ENCODE measurements at regions not wholly inside any gene's neighbourhood (a gene's known extent, or its start where the extent isn't known, plus 50 kb on each side); places are given as distances from the start of the nearest gene placed in this dataset.

- H3K27me3 ChIP-seq (ENCODE audit: control insufficient read depth, insufficient read depth, low read length): no peaks in the 10 kb centered on the region
- H3K27ac ChIP-seq (ENCODE audit: low read depth, low read length): no peak overlapping the region
- no peak overlapping the region for H3K4me3 ChIP-seq (ENCODE audit: low read depth, low read length)
- H3K4me1 ChIP-seq (ENCODE audit: control insufficient read depth, insufficient read depth, low read length): peaks cover 17% of the 10 kb centered on the region; the same call in 1 of the 2 replicates
- no peak overlapping the region for H3K9ac ChIP-seq (ENCODE audit: low read length)
- no peaks in the 10 kb centered on the region for H3K36me3 ChIP-seq (ENCODE audit: control insufficient read depth, insufficient read depth, low read length)
- no peaks in the 10 kb centered on the region for H3K9me3 ChIP-seq (ENCODE audit: control insufficient read depth, insufficient read depth, low read depth, low read length)
Measured at GRCh38 chr9:95822583-95823431, 52.7 kb upstream of the ERCC6L2 start.

GRCh38 chr9:95822015-95822414, 53.5 kb upstream of the ERCC6L2 start:
- H3K4me1 ChIP-seq (ENCODE audit: control insufficient read depth, insufficient read depth, low read length): peaks cover 17% of the 10 kb centered on the region; the same call in 1 of the 2 replicates
- H3K4me3 ChIP-seq (ENCODE audit: low read depth, low read length): no peak overlapping the region
- no peak overlapping the region for H3K27ac ChIP-seq (ENCODE audit: low read depth, low read length)
- no peaks in the 10 kb centered on the region for H3K9me3 ChIP-seq (ENCODE audit: control insufficient read depth, insufficient read depth, low read depth, low read length)
- H3K36me3 ChIP-seq (ENCODE audit: control insufficient read depth, insufficient read depth, low read length): no peaks in the 10 kb centered on the region
- H3K9ac ChIP-seq (ENCODE audit: low read length): no peak overlapping the region
- no peaks in the 10 kb centered on the region for H3K27me3 ChIP-seq (ENCODE audit: control insufficient read depth, insufficient read depth, low read length)

GRCh38 chr9:95820074-95820473, 55.4 kb upstream of the ERCC6L2 start:
- no peaks in the 10 kb centered on the region for H3K27me3 ChIP-seq (ENCODE audit: control insufficient read depth, insufficient read depth, low read length)
- H3K4me3 ChIP-seq (ENCODE audit: low read depth, low read length): no peak overlapping the region
- H3K36me3 ChIP-seq (ENCODE audit: control insufficient read depth, insufficient read depth, low read length): no peaks in the 10 kb centered on the region
- H3K4me1 ChIP-seq (ENCODE audit: control insufficient read depth, insufficient read depth, low read length): peaks cover 22% of the 10 kb centered on the region
- no peak overlapping the region for H3K27ac ChIP-seq (ENCODE audit: low read depth, low read length)
- no peak overlapping the region for H3K9ac ChIP-seq (ENCODE audit: low read length)
- H3K9me3 ChIP-seq (ENCODE audit: control insufficient read depth, insufficient read depth, low read depth, low read length): no peaks in the 10 kb centered on the region

- no peaks in the 10 kb centered on the region for H3K9me3 ChIP-seq (ENCODE audit: control insufficient read depth, insufficient read depth, low read depth, low read length)
- H3K27me3 ChIP-seq (ENCODE audit: control insufficient read depth, insufficient read depth, low read length): no peaks in the 10 kb centered on the region
- peaks cover 25% of the 10 kb centered on the region for H3K4me1 ChIP-seq (ENCODE audit: control insufficient read depth, insufficient read depth, low read length)
- no peak overlapping the region for H3K9ac ChIP-seq (ENCODE audit: low read length)
- H3K36me3 ChIP-seq (ENCODE audit: control insufficient read depth, insufficient read depth, low read length): no peaks in the 10 kb centered on the region
- H3K27ac ChIP-seq (ENCODE audit: low read depth, low read length): no peak overlapping the region
- H3K4me3 ChIP-seq (ENCODE audit: low read depth, low read length): no peak overlapping the region
Measured at GRCh38 chr9:95819636-95820035, 55.9 kb upstream of the ERCC6L2 start.

GRCh38 chr9:95817205-95817604, 58.3 kb upstream of the ERCC6L2 start:
- Histone ChIP-seq H3K27me3 (ENCODE audit: control insufficient read depth, insufficient read depth, low read length) (no peaks in the 10 kb centered on the region), H3K4me3 (ENCODE audit: low read depth, low read length) (no peak overlapping the region)

GRCh38 chr9:95816716-95817115, 58.8 kb upstream of the ERCC6L2 start:
- Histone ChIP-seq H3K27me3 (ENCODE audit: control insufficient read depth, insufficient read depth, low read length) (no peaks in the 10 kb centered on the region), H3K36me3 (ENCODE audit: control insufficient read depth, insufficient read depth, low read length) (no peaks in the 10 kb centered on the region), H3K4me3 (ENCODE audit: low read depth, low read length) (no peak overlapping the region), H3K9me3 (ENCODE audit: control insufficient read depth, insufficient read depth, low read depth, low read length) (no peaks in the 10 kb centered on the region), H3K27ac (ENCODE audit: low read depth, low read length) (no peak overlapping the region), H3K4me1 (ENCODE audit: control insufficient read depth, insufficient read depth, low read length) (peaks cover 25% of the 10 kb centered on the region), H3K9ac (ENCODE audit: low read length) (no peak overlapping the region)

More at GRCh38 chr9:95817205-95817604, 58.3 kb upstream of the ERCC6L2 start:
- no peak overlapping the region for H3K9ac ChIP-seq (ENCODE audit: low read length)
- no peaks in the 10 kb centered on the region for H3K36me3 ChIP-seq (ENCODE audit: control insufficient read depth, insufficient read depth, low read length)
- H3K27ac ChIP-seq (ENCODE audit: low read depth, low read length): no peak overlapping the region
- peaks cover 25% of the 10 kb centered on the region for H3K4me1 ChIP-seq (ENCODE audit: control insufficient read depth, insufficient read depth, low read length)
- H3K9me3 ChIP-seq (ENCODE audit: control insufficient read depth, insufficient read depth, low read depth, low read length): no peaks in the 10 kb centered on the region

- Histone ChIP-seq H3K36me3 (ENCODE audit: control insufficient read depth, insufficient read depth, low read length) (no peaks in the 10 kb centered on the region), H3K9me3 (ENCODE audit: control insufficient read depth, insufficient read depth, low read depth, low read length) (no peaks in the 10 kb centered on the region), H3K4me1 (ENCODE audit: control insufficient read depth, insufficient read depth, low read length) (peaks cover 25% of the 10 kb centered on the region), H3K27me3 (ENCODE audit: control insufficient read depth, insufficient read depth, low read length) (no peaks in the 10 kb centered on the region), H3K27ac (ENCODE audit: low read depth, low read length) (no peak overlapping the region), H3K9ac (ENCODE audit: low read length) (no peak overlapping the region), H3K4me3 (ENCODE audit: low read depth, low read length) (no peak overlapping the region)
Measured at GRCh38 chr9:95815961-95816360, 59.5 kb upstream of the ERCC6L2 start.

GRCh38 chr9:95815133-95815532, 60.4 kb upstream of the ERCC6L2 start:
- Histone ChIP-seq H3K4me1 (ENCODE audit: control insufficient read depth, insufficient read depth, low read length) (peaks cover 24% of the 10 kb centered on the region), H3K27me3 (ENCODE audit: control insufficient read depth, insufficient read depth, low read length) (no peaks in the 10 kb centered on the region), H3K9me3 (ENCODE audit: control insufficient read depth, insufficient read depth, low read depth, low read length) (no peaks in the 10 kb centered on the region), H3K4me3 (ENCODE audit: low read depth, low read length) (no peak overlapping the region), H3K27ac (ENCODE audit: low read depth, low read length) (no peak overlapping the region), H3K9ac (ENCODE audit: low read length) (no peak overlapping the region), H3K36me3 (ENCODE audit: control insufficient read depth, insufficient read depth, low read length) (no peaks in the 10 kb centered on the region)

GRCh38 chr9:95813923-95814322, 61.6 kb upstream of the ERCC6L2 start:
- Histone ChIP-seq H3K9me3 (ENCODE audit: control insufficient read depth, insufficient read depth, low read depth, low read length) (no peaks in the 10 kb centered on the region), H3K27ac (ENCODE audit: low read depth, low read length) (no peak overlapping the region), H3K27me3 (ENCODE audit: control insufficient read depth, insufficient read depth, low read length) (no peaks in the 10 kb centered on the region), H3K4me3 (ENCODE audit: low read depth, low read length) (no peak overlapping the region), H3K4me1 (ENCODE audit: control insufficient read depth, insufficient read depth, low read length) (peaks cover 12% of the 10 kb centered on the region), H3K36me3 (ENCODE audit: control insufficient read depth, insufficient read depth, low read length) (no peaks in the 10 kb centered on the region), H3K9ac (ENCODE audit: low read length) (no peak overlapping the region)

GRCh38 chr9:95810814-95811213, 64.7 kb upstream of the ERCC6L2 start:
- no peak overlapping the region for H3K4me3 ChIP-seq (ENCODE audit: low read depth, low read length)
- no peaks in the 10 kb centered on the region for H3K9me3 ChIP-seq (ENCODE audit: control insufficient read depth, insufficient read depth, low read depth, low read length)
- no peak overlapping the region for H3K27ac ChIP-seq (ENCODE audit: low read depth, low read length)
- H3K9ac ChIP-seq (ENCODE audit: low read length): no peak overlapping the region
- no peaks in the 10 kb centered on the region for H3K27me3 ChIP-seq (ENCODE audit: control insufficient read depth, insufficient read depth, low read length)
- H3K36me3 ChIP-seq (ENCODE audit: control insufficient read depth, insufficient read depth, low read length): no peaks in the 10 kb centered on the region
- H3K4me1 ChIP-seq (ENCODE audit: control insufficient read depth, insufficient read depth, low read length): peaks cover 9% of the 10 kb centered on the region

GRCh38 chr9:95810133-95810532, 65.4 kb upstream of the ERCC6L2 start:
- Histone ChIP-seq H3K27ac (ENCODE audit: low read depth, low read length) (no peak overlapping the region), H3K36me3 (ENCODE audit: control insufficient read depth, insufficient read depth, low read length) (no peaks in the 10 kb centered on the region), H3K9ac (ENCODE audit: low read length) (no peak overlapping the region), H3K4me1 (ENCODE audit: control insufficient read depth, insufficient read depth, low read length) (peaks cover 7% of the 10 kb centered on the region; the same call in 1 of the 2 replicates), H3K27me3 (ENCODE audit: control insufficient read depth, insufficient read depth, low read length) (no peaks in the 10 kb centered on the region), H3K4me3 (ENCODE audit: low read depth, low read length) (no peak overlapping the region), H3K9me3 (ENCODE audit: control insufficient read depth, insufficient read depth, low read depth, low read length) (no peaks in the 10 kb centered on the region)
